ENCODE measurements at regions not wholly inside any gene's neighbourhood (a gene's known extent, or its start where the extent isn't known, plus 50 kb on each side); places are given as distances from the start of the nearest gene placed in this dataset.

DNA sequence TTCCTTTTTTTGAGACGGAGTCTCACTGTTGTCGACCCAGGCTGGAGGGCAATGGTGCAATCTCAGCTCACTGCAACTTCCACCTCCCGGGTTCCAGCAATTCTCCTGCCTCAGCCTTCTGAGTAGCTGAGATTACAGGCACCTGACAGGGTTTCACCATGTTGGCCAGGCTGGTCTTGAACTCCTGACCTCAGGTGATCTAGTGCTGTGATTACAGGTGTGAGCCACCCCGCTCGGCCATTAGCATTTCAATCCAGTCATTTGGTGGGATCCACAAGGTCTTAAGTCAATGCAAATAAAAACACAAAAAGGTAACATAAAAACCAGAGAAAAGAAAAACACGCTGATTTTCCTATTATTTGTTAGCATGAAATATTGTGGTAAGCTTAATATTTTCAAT is 1227.2 kb upstream of the TENM4 start:
- Histone ChIP-seq H2BK120ac (ENCODE audit: insufficient read depth, low read length, poor library complexity) (no peak overlapping the region), H3K27me3 (ENCODE audit: insufficient read depth, low read length) (no peaks in the 10 kb centered on the region), H2AK5ac (ENCODE audit: low read length) (no peak overlapping the region), H2BK5ac (ENCODE audit: low read depth, low read length, poor library complexity) (no peak overlapping the region), H3K4me2 (ENCODE audit: low read length) (no peak overlapping the region), H2AFZ (ENCODE audit: insufficient read depth, low read length, poor library complexity) (no peak overlapping the region), H3K9me3 (ENCODE audit: insufficient read depth, low read depth, low read length) (no peaks in the 10 kb centered on the region), H4K8ac (ENCODE audit: low read depth, low read length) (no peak overlapping the region), H3K14ac (ENCODE audit: low read length) (no peak overlapping the region), H4K91ac (ENCODE audit: low read depth, low read length) (no peak overlapping the region), H3K79me1 (ENCODE audit: low read length) (no peaks in the 10 kb centered on the region), H3K4me3 (ENCODE audit: low read depth, low read length) (no peak overlapping the region), H2BK12ac (ENCODE audit: low read length) (no peak overlapping the region), H3K4me1 (ENCODE audit: control insufficient read depth in 1 of 2, insufficient read depth in 2 of 2, low read length in 2 of 2) (no peaks in the 10 kb centered on the region), H3K18ac (ENCODE audit: low read length) (no peak overlapping the region), H3K9ac (ENCODE audit: low read length) (no peak overlapping the region), H4K12ac (ENCODE audit: low read depth, low read length) (no peak overlapping the region), H3K27ac (ENCODE audit: low read depth, low read length) (no peak overlapping the region), H3K36me3 (ENCODE audit: control insufficient read depth in 1 of 2, insufficient read depth in 2 of 2, low read length in 2 of 2) (no peaks in the 10 kb centered on the region), H3K79me2 (ENCODE audit: control insufficient read depth, insufficient read depth, low read length, poor library complexity) (no peaks in the 10 kb centered on the region), H3K23ac (ENCODE audit: low read length) (no peak overlapping the region), H3K4ac (ENCODE audit: low read depth, low read length) (no peak overlapping the region)
- no peak for DNase-seq
- no CpG with 5 or more reads among the region's 6 CpGs for WGBS (ENCODE audit: extremely low coverage, insufficient coverage, insufficient read length)

DNA sequence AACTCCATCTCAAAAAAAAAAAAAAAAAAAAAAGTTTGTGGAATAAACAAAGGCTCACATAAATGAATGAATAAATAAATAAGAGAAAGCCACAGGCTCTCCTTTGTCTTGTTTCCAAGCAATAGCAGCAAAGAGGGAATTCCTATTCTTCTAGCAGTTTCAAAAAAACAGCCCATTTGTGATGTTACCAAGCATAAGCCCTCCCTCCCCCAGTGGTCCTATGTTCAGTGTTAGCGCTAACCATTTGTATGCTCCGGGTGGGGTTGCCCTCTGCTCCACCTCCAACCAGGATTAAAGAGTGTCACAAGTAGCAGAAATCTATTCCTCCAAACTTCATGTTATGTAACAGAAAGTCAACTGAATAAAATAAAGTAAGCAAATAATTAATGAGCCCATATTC is 1215.0 kb upstream of the TENM4 start:
- Histone ChIP-seq H4K8ac (ENCODE audit: low read depth, low read length) (no peak overlapping the region), H2BK5ac (ENCODE audit: low read depth, low read length, poor library complexity) (no peak overlapping the region), H3K27me3 (ENCODE audit: insufficient read depth, low read length) (no peaks in the 10 kb centered on the region), H2BK12ac (ENCODE audit: low read length) (no peak overlapping the region), H3K9ac (ENCODE audit: low read length) (no peak overlapping the region), H3K23ac (ENCODE audit: low read length) (no peak overlapping the region), H2AFZ (ENCODE audit: insufficient read depth, low read length, poor library complexity) (no peak overlapping the region), H3K4ac (ENCODE audit: low read depth, low read length) (no peak overlapping the region), H3K27ac (ENCODE audit: low read depth, low read length) (no peak overlapping the region), H3K18ac (ENCODE audit: low read length) (no peak overlapping the region), H3K4me2 (ENCODE audit: low read length) (no peak overlapping the region), H3K4me3 (ENCODE audit: low read depth, low read length) (no peak overlapping the region), H3K9me3 (ENCODE audit: insufficient read depth, low read depth, low read length) (no peaks in the 10 kb centered on the region), H2BK120ac (ENCODE audit: insufficient read depth, low read length, poor library complexity) (no peak overlapping the region), H4K91ac (ENCODE audit: low read depth, low read length) (no peak overlapping the region), H2AK5ac (ENCODE audit: low read length) (no peak overlapping the region), H4K12ac (ENCODE audit: low read depth, low read length) (no peak overlapping the region), H3K36me3 (ENCODE audit: control insufficient read depth in 1 of 2, insufficient read depth in 2 of 2, low read length in 2 of 2) (no peaks in the 10 kb centered on the region), H3K14ac (ENCODE audit: low read length) (no peak overlapping the region), H3K79me2 (ENCODE audit: control insufficient read depth, insufficient read depth, low read length, poor library complexity) (no peaks in the 10 kb centered on the region), H3K4me1 (ENCODE audit: control insufficient read depth in 1 of 2, insufficient read depth in 2 of 2, low read length in 2 of 2) (no peaks in the 10 kb centered on the region), H3K79me1 (ENCODE audit: low read length) (no peaks in the 10 kb centered on the region)
- no CpG with 5 or more reads among the region's 2 CpGs for WGBS (ENCODE audit: extremely low coverage, insufficient coverage, insufficient read length)
- DNase-seq: no peak

DNA sequence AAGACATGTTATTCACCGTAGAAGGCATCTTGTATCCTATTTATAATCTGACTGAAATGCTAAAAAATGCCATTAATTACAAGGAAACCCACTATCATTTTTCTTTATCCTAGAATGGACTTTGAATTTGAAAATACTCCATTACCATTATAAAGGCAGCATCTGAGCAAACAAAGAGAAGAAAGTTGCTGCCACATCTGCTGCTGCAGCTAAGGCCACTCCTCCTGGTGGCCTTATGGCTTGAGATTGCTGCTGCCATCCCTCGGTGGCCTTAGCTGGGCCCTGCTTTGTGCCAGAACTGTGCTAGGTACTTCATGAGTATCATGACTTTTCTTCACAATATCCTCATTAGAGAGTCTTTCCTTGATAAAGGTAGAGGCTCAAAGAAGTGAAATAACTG is 1210.1 kb upstream of the TENM4 start:
- peaks cover 2% of the 10 kb centered on the region for H3K79me2 ChIP-seq (ENCODE audit: control insufficient read depth, insufficient read depth, low read length, poor library complexity)

DNA sequence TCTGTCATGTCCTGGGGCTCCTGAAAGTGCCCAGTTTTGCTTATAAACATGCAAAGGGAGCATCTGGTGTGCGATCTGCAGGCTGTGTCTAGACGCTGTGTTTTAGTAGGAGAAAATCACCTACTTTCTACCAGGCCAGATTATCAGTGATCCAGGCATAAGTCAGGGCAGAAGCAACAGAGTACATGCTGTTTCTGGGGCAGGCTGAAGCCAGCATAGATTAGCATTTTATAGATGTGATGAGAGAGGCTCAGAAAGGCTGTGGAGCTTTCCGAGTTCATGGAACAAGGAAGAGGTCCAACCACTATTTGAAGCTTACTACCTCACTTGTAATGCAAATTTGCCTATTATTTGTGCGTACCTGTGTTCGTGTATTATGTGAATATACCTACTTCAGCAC is 1208.4 kb upstream of the TENM4 start:
- Histone ChIP-seq H4K8ac (ENCODE audit: low read depth, low read length) (no peak overlapping the region), H2AFZ (ENCODE audit: insufficient read depth, low read length, poor library complexity) (no peak overlapping the region), H3K18ac (ENCODE audit: low read length) (no peak overlapping the region), H3K4ac (ENCODE audit: low read depth, low read length) (no peak overlapping the region), H2BK12ac (ENCODE audit: low read length) (no peak overlapping the region), H3K79me1 (ENCODE audit: low read length) (no peaks in the 10 kb centered on the region), H3K27ac (ENCODE audit: low read depth, low read length) (no peak overlapping the region), H4K91ac (ENCODE audit: low read depth, low read length) (no peak overlapping the region), H3K9ac (ENCODE audit: low read length) (no peak overlapping the region), H3K36me3 (ENCODE audit: control insufficient read depth in 1 of 2, insufficient read depth in 2 of 2, low read length in 2 of 2) (no peaks in the 10 kb centered on the region), H3K79me2 (ENCODE audit: control insufficient read depth, insufficient read depth, low read length, poor library complexity) (peaks cover 2% of the 10 kb centered on the region), H3K9me3 (ENCODE audit: insufficient read depth, low read depth, low read length) (no peaks in the 10 kb centered on the region), H2BK120ac (ENCODE audit: insufficient read depth, low read length, poor library complexity) (no peak overlapping the region), H2AK5ac (ENCODE audit: low read length) (no peak overlapping the region), H4K12ac (ENCODE audit: low read depth, low read length) (no peak overlapping the region), H3K14ac (ENCODE audit: low read length) (no peak overlapping the region), H3K23ac (ENCODE audit: low read length) (no peak overlapping the region), H3K4me2 (ENCODE audit: low read length) (no peak overlapping the region), H2BK5ac (ENCODE audit: low read depth, low read length, poor library complexity) (no peak overlapping the region), H3K4me1 (ENCODE audit: control insufficient read depth in 1 of 2, insufficient read depth in 2 of 2, low read length in 2 of 2) (no peaks in the 10 kb centered on the region), H3K27me3 (ENCODE audit: insufficient read depth, low read length) (no peaks in the 10 kb centered on the region), H3K4me3 (ENCODE audit: low read depth, low read length) (no peak overlapping the region)
- no peak for DNase-seq
- WGBS (ENCODE audit: extremely low coverage, insufficient coverage, insufficient read length): no CpG with 5 or more reads among the region's 5 CpGs

More for the DNA sequence above, 1210.1 kb upstream of the TENM4 start:
- no peak overlapping the region for H4K8ac ChIP-seq (ENCODE audit: low read depth, low read length)
- no peaks in the 10 kb centered on the region for H3K9me3 ChIP-seq (ENCODE audit: insufficient read depth, low read depth, low read length)
- no peaks in the 10 kb centered on the region for H3K4me1 ChIP-seq (ENCODE audit: control insufficient read depth in 1 of 2, insufficient read depth in 2 of 2, low read length in 2 of 2)
- H4K91ac ChIP-seq (ENCODE audit: low read depth, low read length): no peak overlapping the region
- H3K27me3 ChIP-seq (ENCODE audit: insufficient read depth, low read length): no peaks in the 10 kb centered on the region
- H3K18ac ChIP-seq (ENCODE audit: low read length): no peak overlapping the region
- H3K14ac ChIP-seq (ENCODE audit: low read length): no peak overlapping the region
- no peak overlapping the region for H2BK120ac ChIP-seq (ENCODE audit: insufficient read depth, low read length, poor library complexity)
- no peak overlapping the region for H3K9ac ChIP-seq (ENCODE audit: low read length)
- H3K4me2 ChIP-seq (ENCODE audit: low read length): no peak overlapping the region
- H3K27ac ChIP-seq (ENCODE audit: low read depth, low read length): no peak overlapping the region
- H3K36me3 ChIP-seq (ENCODE audit: control insufficient read depth in 1 of 2, insufficient read depth in 2 of 2, low read length in 2 of 2): no peaks in the 10 kb centered on the region
- H3K79me1 ChIP-seq (ENCODE audit: low read length): no peaks in the 10 kb centered on the region
- H2AK5ac ChIP-seq (ENCODE audit: low read length): no peak overlapping the region
- DNase-seq: no peak
- no peak overlapping the region for H2BK12ac ChIP-seq (ENCODE audit: low read length)
- no peak overlapping the region for H2BK5ac ChIP-seq (ENCODE audit: low read depth, low read length, poor library complexity)
- H4K12ac ChIP-seq (ENCODE audit: low read depth, low read length): no peak overlapping the region
- no peak overlapping the region for H3K23ac ChIP-seq (ENCODE audit: low read length)
- H3K4me3 ChIP-seq (ENCODE audit: low read depth, low read length): no peak overlapping the region
- WGBS (ENCODE audit: extremely low coverage, insufficient coverage, insufficient read length): no CpG with 5 or more reads among the region's 2 CpGs
- H3K4ac ChIP-seq (ENCODE audit: low read depth, low read length): no peak overlapping the region
- H2AFZ ChIP-seq (ENCODE audit: insufficient read depth, low read length, poor library complexity): no peak overlapping the region

Data from trophoblast cell (in vitro differentiated cells and primary cell).